ENCODE measurements at regions not wholly inside any gene's neighbourhood (a gene's known extent, or its start where the extent isn't known, plus 50 kb on each side); places are given as distances from the start of the nearest gene placed in this dataset.

DNA sequence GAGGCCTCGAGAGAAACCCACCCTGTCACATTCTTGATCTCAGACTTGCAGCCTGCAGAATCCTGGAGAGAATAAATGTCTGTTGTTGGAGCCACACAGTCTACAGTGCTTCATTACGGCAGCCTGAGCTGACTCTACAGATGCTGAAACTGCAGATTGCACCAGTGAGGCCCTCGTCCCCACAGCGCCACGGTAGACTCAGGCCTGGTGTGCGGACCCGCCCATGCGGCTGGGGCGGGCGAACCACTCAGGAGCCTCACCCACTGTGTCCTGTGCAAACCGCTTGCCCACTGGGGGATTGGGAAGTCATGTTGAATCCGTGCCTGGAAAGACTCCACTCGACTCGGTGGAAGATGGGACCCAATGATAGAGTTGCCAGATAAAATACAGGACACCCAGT, 125.2 kb upstream of the COPS8 start (continued):
- TF ChIP-seq, protein P1, sequence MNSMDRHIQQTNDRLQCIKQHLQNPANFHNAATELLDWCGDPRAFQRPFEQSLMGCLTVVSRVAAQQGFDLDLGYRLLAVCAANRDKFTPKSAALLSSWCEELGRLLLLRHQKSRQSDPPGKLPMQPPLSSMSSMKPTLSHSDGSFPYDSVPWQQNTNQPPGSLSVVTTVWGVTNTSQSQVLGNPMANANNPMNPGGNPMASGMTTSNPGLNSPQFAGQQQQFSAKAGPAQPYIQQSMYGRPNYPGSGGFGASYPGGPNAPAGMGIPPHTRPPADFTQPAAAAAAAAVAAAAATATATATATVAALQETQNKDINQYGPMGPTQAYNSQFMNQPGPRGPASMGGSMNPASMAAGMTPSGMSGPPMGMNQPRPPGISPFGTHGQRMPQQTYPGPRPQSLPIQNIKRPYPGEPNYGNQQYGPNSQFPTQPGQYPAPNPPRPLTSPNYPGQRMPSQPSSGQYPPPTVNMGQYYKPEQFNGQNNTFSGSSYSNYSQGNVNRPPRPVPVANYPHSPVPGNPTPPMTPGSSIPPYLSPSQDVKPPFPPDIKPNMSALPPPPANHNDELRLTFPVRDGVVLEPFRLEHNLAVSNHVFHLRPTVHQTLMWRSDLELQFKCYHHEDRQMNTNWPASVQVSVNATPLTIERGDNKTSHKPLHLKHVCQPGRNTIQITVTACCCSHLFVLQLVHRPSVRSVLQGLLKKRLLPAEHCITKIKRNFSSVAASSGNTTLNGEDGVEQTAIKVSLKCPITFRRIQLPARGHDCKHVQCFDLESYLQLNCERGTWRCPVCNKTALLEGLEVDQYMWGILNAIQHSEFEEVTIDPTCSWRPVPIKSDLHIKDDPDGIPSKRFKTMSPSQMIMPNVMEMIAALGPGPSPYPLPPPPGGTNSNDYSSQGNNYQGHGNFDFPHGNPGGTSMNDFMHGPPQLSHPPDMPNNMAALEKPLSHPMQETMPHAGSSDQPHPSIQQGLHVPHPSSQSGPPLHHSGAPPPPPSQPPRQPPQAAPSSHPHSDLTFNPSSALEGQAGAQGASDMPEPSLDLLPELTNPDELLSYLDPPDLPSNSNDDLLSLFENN (IDR thresholded peaks at IDR 0.05; ENCODE audit: low read depth in 2 of 2, low read length in 2 of 2) = no peak
- TF ChIP-seq ELF2 (CRISPR knock-in tag; IDR thresholded peaks at IDR 0.05) = no peak
- no peak for TF ChIP-seq NR3C1 (CRISPR knock-in tag; IDR thresholded peaks at IDR 0.05)

DNA sequence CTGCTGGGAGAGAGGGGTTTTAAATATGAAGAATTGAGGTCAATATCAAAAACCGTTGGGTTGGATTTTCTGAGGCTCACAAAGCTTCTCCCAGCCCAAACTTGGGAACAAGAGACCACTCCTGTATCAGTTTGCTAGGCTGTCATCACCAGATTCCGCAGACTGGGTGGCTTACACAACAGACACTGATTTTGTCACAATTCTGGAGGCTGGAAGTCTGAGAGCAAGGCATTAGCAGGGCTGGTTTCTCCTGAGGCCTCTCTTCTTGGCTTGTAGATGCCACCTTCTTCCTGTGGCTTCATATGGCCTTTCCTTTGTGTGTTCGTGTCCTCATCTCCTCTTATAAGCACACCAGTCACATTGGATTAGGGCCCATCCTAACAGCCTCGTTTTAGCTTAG, 122.9 kb upstream of the COPS8 start:
- H3K79me2 ChIP-seq (ENCODE audit: control insufficient read depth, insufficient read depth, low read length) = no peaks in the 10 kb centered on the region
- ChIA-PET CTCF (ENCODE audit: low intra/inter-chr PET ratio) (no interaction called here), POLR2A (no interaction called here)
- H3K27me3 ChIP-seq (ENCODE audit: control insufficient read depth in 2 of 2, insufficient read depth in 2 of 2, low read length in 2 of 2) = peaks cover 0 to 15% of the 10 kb centered on the region in 2 experiments; a peak in 2 of 5 replicates
- no peaks in the 10 kb centered on the region for H3K9me3 ChIP-seq (replicated peaks; ENCODE audit: control insufficient read depth, insufficient read depth, low read depth, low read length)
- no peak overlapping the region for H3K9ac ChIP-seq (ENCODE audit: insufficient read depth in 1 of 2, low read depth in 2 of 2, low read length in 2 of 2)
- DNase-seq (ENCODE audit: extremely low read depth in 1 of 4, low spot score in 3 of 4) = no peak
- no peaks in the 10 kb centered on the region for H3K9me1 ChIP-seq (ENCODE audit: control insufficient read depth, insufficient read depth, low read length)
- no peak overlapping the region for H3K27ac ChIP-seq (ENCODE audit: extremely low read depth, low read depth, low read length)
- in situ Hi-C loops (cut with MboI) (no loop called here), intact Hi-C loops (cut with micrococcal nuclease) (no loop called here)
- no peak overlapping the region for H3K4me2 ChIP-seq (ENCODE audit: insufficient read depth, low read length)
- H3K36me3 ChIP-seq (ENCODE audit: control insufficient read depth, insufficient read depth, low read length) = no peaks in the 10 kb centered on the region
- no peak for ATAC-seq
- WGBS (ENCODE audit: insufficient coverage, low coverage, missing lambda C conversion rate) = 0% methylated on average over 3 of the region's 4 CpGs
- no peaks in the 10 kb centered on the region for H3K4me1 ChIP-seq (replicated peaks in 1 of 2; ENCODE audit: control insufficient read depth in 2 of 2, insufficient read depth in 2 of 2, low read length in 2 of 2)
- no TSS peak for BruUV-seq (replicated peaks)
- no peak for FAIRE-seq
- no peaks in the 10 kb centered on the region for H4K20me1 ChIP-seq (replicated peaks; ENCODE audit: control insufficient read depth, insufficient read depth, low read length)
- H3K4me3 ChIP-seq = no peak overlapping the region
- no peak overlapping the region for H2AFZ ChIP-seq (ENCODE audit: low read depth, low read length)
- TF ChIP-seq PYGO2 (tag; IDR thresholded peaks at IDR 0.05) (no peak), NCOA2 (IDR thresholded peaks at IDR 0.05; ENCODE audit: partially characterized antibody in 2 of 2) (no peak), KAT8 (IDR thresholded peaks at IDR 0.05; ENCODE audit: low read depth) (no peak), CREBBP (IDR thresholded peaks at IDR 0.05; ENCODE audit: low read depth, low read length) (no peak)

All from K562 (cell line).